Immature natural killer cell (primary cell): ENCODE measurements at regions not wholly inside any gene's neighbourhood (a gene's known extent, or its start where the extent isn't known, plus 50 kb on each side); places are given as distances from the start of the nearest gene placed in this dataset.

Experiments
- DNase-seq, 3 donors: peaks; one replicate each; pipeline ENCODE4 v3.0.0; 2022; ENCODE audit warnings: mixed read lengths in 1 of 3
- H3K27ac Mint-ChIP-seq, 6 donors: one replicate each; pipeline ENCODE4 v1.8.0; 2020; ENCODE audit warnings: mixed read lengths in 6 of 6, mild to moderate bottlenecking in 5 of 6, inconsistent platforms in 4 of 6, moderate library complexity in 3 of 6
- H3K27me3 Mint-ChIP-seq, 3 donors: one replicate each; pipeline ENCODE4 v1.8.0; 2020 to 2021; ENCODE audit warnings: low read depth in 3 of 3, mild to moderate bottlenecking in 3 of 3, mixed read lengths in 3 of 3, moderate library complexity in 3 of 3, inconsistent platforms in 1 of 3
- H3K36me3 Mint-ChIP-seq, 3 donors: one replicate each; pipeline ENCODE4 v1.8.0; 2020; ENCODE audit warnings: mixed read lengths in 3 of 3, inconsistent platforms in 2 of 3, mild to moderate bottlenecking in 2 of 3
- H3K4me1 Mint-ChIP-seq, 2 donors: one replicate each; pipeline ENCODE4 v1.8.0; 2020; ENCODE audit warnings: inconsistent platforms in 2 of 2, mild to moderate bottlenecking in 2 of 2, mixed read lengths in 2 of 2, moderate library complexity in 1 of 2
- H3K4me3 Mint-ChIP-seq, 5 donors: one replicate each; pipeline ENCODE4 v1.8.0; 2020; ENCODE audit warnings: mild to moderate bottlenecking in 5 of 5, mixed read lengths in 5 of 5, inconsistent platforms in 3 of 5, moderate library complexity in 3 of 5
- H3K9me3 Mint-ChIP-seq, 6 donors: one replicate each; pipeline ENCODE4 v1.8.0; 2020; ENCODE audit warnings: mild to moderate bottlenecking in 6 of 6, mixed read lengths in 6 of 6, inconsistent platforms in 4 of 6, moderate library complexity in 3 of 6

GRCh38 chr12:34387711-34388635 lies 365.7 kb downstream of the ALG10 start:
- DNase-seq, result no peak
- H3K36me3 Mint-ChIP-seq, result peaks cover 0 to 5% (median 0%) of the 10 kb centered on the region in 3 donors
- no peak overlapping the region for H3K27ac Mint-ChIP-seq
- H3K27me3 Mint-ChIP-seq, result peaks cover 0 to 3% (median 2%) of the 10 kb centered on the region in 3 donors
- no peaks in the 10 kb centered on the region for H3K4me1 Mint-ChIP-seq
- H3K9me3 Mint-ChIP-seq, result peaks cover 18 to 54% (median 28%) of the 10 kb centered on the region in 6 donors
- no peak overlapping the region for H3K4me3 Mint-ChIP-seq

GRCh38 chr12:34388636-34389377 lies 366.5 kb downstream of the ALG10 start:
- H3K4me3 Mint-ChIP-seq, result no peak overlapping the region
- H3K27ac Mint-ChIP-seq, result no peak overlapping the region
- no peaks in the 10 kb centered on the region for H3K4me1 Mint-ChIP-seq
- H3K36me3 Mint-ChIP-seq, result peaks cover 0 to 5% (median 0%) of the 10 kb centered on the region in 3 donors
- H3K9me3 Mint-ChIP-seq, result peaks cover 20 to 55% (median 27%) of the 10 kb centered on the region in 6 donors
- peaks cover 0 to 3% (median under 1%) of the 10 kb centered on the region in 3 donors for H3K27me3 Mint-ChIP-seq
- DNase-seq, result no peak

GRCh38 chr12:34389378-34390170 lies 367.3 kb downstream of the ALG10 start:
- no peaks in the 10 kb centered on the region for H3K4me1 Mint-ChIP-seq
- peaks cover 0 to 5% (median 0%) of the 10 kb centered on the region in 3 donors for H3K36me3 Mint-ChIP-seq
- H3K27me3 Mint-ChIP-seq, result peaks cover 0 to 3% (median 0%) of the 10 kb centered on the region in 3 donors
- H3K27ac Mint-ChIP-seq, result no peak overlapping the region
- DNase-seq, result no peak
- H3K9me3 Mint-ChIP-seq, result peaks cover 22 to 55% (median 28%) of the 10 kb centered on the region in 6 donors
- no peak overlapping the region for H3K4me3 Mint-ChIP-seq

- Mint-ChIP-seq H3K36me3 (peaks cover 0 to 5% (median 0%) of the 10 kb centered on the region in 3 donors), H3K4me3 (no peak overlapping the region), H3K27me3 (peaks cover 0 to 3% (median 0%) of the 10 kb centered on the region in 3 donors), H3K27ac (no peak overlapping the region), H3K9me3 (peaks cover 20 to 51% (median 27%) of the 10 kb centered on the region in 6 donors), H3K4me1 (no peaks in the 10 kb centered on the region)
- DNase-seq, result no peak
Measured at GRCh38 chr12:34390171-34390841, 368.0 kb downstream of the ALG10 start.

- Mint-ChIP-seq H3K9me3 (peaks cover 19 to 49% (median 28%) of the 10 kb centered on the region in 6 donors), H3K27me3 (peaks cover 0 to 3% (median 0%) of the 10 kb centered on the region in 3 donors), H3K4me3 (no peak overlapping the region), H3K4me1 (no peaks in the 10 kb centered on the region), H3K27ac (no peak overlapping the region), H3K36me3 (peaks cover 0 to 5% (median 0%) of the 10 kb centered on the region in 3 donors)
- no peak for DNase-seq
Measured at GRCh38 chr12:34390846-34391700, 368.8 kb downstream of the ALG10 start.

DNA sequence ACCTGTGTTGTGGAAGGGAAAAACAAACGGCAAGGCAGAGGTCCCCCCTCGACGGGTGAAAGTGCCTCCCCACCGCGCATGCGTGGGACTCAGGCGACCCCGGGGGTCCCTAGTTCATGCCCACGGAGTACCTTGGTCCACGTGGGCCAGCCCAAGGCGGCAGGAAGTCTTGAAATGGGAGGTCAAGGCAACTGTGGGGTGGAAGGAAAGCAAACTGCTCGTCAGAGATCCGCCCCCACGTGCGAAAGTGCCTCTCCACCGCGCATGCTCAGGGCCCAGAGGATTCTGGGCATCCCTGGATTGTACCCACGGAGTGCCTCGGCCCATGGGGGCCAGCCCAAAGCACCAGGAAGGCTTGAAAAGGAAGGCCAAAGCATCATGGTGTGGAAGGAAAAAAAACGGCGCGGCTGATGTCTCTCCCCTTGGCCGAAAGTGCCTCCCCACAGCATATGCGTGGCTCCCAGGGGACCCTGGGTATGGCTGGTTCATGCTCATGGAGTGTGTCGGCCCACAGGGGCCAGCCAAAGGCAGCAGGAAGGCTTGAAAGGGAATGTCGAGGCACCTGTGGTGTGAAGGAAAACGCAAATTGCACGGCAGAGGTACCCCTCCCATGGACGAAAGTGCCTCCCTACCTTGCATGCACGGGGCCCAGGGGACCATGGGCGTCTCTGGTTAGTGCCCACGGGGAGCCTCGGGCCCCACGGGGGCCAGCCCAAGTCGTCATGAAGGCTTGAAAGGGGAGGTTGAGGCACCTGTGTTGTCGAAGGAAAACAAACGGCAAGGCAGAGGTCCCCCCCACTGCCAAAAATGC lies 369.7 kb downstream of the ALG10 start:
- Mint-ChIP-seq H3K36me3 (peaks cover 0 to 5% (median 0%) of the 10 kb centered on the region in 3 donors), H3K27ac (no peak overlapping the region), H3K9me3 (peaks cover 14 to 40% (median 28%) of the 10 kb centered on the region in 6 donors), H3K4me3 (no peak overlapping the region), H3K27me3 (peaks cover 0 to 3% (median 0%) of the 10 kb centered on the region in 3 donors), H3K4me1 (no peaks in the 10 kb centered on the region)
- no peak for DNase-seq

- Mint-ChIP-seq H3K4me3 (no peak overlapping the region), H3K36me3 (peaks cover 0 to 5% (median 0%) of the 10 kb centered on the region in 3 donors), H3K9me3 (peaks cover 14 to 40% (median 27%) of the 10 kb centered on the region in 6 donors), H3K27ac (no peak overlapping the region), H3K4me1 (no peaks in the 10 kb centered on the region), H3K27me3 (peaks cover 0 to 3% (median 0%) of the 10 kb centered on the region in 3 donors)
- DNase-seq, result no peak
Measured at GRCh38 chr12:34392741-34393085, 370.4 kb downstream of the ALG10 start.

GRCh38 chr12:34393086-34393820 lies 371.0 kb downstream of the ALG10 start:
- Mint-ChIP-seq H3K4me1 (no peaks in the 10 kb centered on the region), H3K27ac (no peak overlapping the region), H3K4me3 (no peak overlapping the region), H3K36me3 (peaks cover 0 to 5% (median 0%) of the 10 kb centered on the region in 3 donors), H3K27me3 (peaks cover 0 to 5% (median 0%) of the 10 kb centered on the region in 3 donors), H3K9me3 (peaks cover 10 to 38% (median 26%) of the 10 kb centered on the region in 6 donors)
- DNase-seq, result no peak

DNA sequence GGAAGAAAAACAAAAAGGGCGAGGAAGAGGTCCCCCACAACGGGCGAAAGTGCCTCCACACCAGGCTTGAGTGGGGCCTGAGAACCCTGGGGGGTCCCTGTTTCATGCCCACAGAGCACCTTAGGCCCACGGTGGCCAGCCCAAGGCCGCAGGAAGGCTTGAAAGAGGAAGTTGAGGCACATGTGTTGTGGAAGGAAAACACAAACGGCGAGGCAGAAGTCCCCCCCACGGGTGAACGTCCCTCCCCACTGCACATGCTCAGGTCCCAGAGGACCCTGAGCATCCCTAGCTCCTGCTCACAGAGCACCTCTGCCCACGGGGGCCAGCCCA lies 371.5 kb downstream of the ALG10 start:
- no peaks in the 10 kb centered on the region for H3K4me1 Mint-ChIP-seq
- H3K36me3 Mint-ChIP-seq, result peaks cover 0 to 5% (median 0%) of the 10 kb centered on the region in 3 donors
- DNase-seq, result no peak
- no peak overlapping the region for H3K27ac Mint-ChIP-seq
- no peak overlapping the region for H3K4me3 Mint-ChIP-seq
- H3K27me3 Mint-ChIP-seq, result peaks cover 0 to 5% (median 0%) of the 10 kb centered on the region in 3 donors
- H3K9me3 Mint-ChIP-seq, result peaks cover 10 to 36% (median 26%) of the 10 kb centered on the region in 6 donors

- H3K27me3 Mint-ChIP-seq, result peaks cover 0 to 4% (median 0%) of the 10 kb centered on the region in 3 donors
- H3K4me3 Mint-ChIP-seq, result no peak overlapping the region
- no peak overlapping the region for H3K27ac Mint-ChIP-seq
- DNase-seq, result no peak
- peaks cover 0 to 5% (median 0%) of the 10 kb centered on the region in 3 donors for H3K36me3 Mint-ChIP-seq
- H3K4me1 Mint-ChIP-seq, result no peaks in the 10 kb centered on the region
- peaks cover 10 to 33% (median 22%) of the 10 kb centered on the region in 6 donors for H3K9me3 Mint-ChIP-seq
Measured at GRCh38 chr12:34394211-34395055, 372.1 kb downstream of the ALG10 start.
